ENCODE measurements at regions not wholly inside any gene's neighbourhood (a gene's known extent, or its start where the extent isn't known, plus 50 kb on each side); places are given as distances from the start of the nearest gene placed in this dataset.
"Not testable (repeated sequence)": the region's sequence is repeated elsewhere in the genome, so short reads cannot be mapped to it uniquely, and the experiment has no call there.

DNA sequence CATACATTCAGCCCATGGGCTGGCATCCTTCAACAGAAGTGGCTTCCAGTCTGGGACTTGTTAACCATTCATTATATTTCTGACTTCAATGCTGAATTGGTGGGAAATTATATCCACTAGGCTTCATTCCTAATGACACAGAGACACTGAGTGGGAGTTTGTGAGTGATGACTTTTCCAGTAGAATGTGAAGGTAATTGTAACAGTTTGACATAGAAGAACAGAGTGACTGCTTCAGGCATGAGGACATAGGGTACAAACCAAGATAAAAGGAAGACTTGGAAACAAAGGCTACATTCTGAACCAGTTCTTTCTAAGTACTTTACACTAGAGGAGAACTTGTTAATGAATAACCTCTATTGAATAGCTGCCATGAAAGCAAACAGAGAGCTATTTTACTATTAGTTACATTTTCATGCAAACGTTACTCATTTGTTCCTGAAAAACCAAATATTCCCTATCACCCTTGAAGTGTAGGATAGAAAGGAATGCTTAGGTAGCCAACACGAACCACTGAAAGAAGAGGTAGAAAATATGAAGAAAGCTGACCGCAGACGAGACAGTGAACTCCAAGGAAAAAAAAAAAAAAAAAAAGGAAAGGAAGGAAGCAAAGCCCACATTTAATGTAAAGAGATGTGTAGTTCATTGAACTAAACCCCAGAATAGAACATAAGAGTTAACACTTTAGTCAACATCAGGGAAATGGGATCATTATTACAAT is 237.0 kb upstream of the SEMA3C start:
- DNase-seq (ENCODE audit: low read depth in 4 of 4, low spot score in 3 of 4), result peak in 1 of 4 donors; percentile 22

DNA sequence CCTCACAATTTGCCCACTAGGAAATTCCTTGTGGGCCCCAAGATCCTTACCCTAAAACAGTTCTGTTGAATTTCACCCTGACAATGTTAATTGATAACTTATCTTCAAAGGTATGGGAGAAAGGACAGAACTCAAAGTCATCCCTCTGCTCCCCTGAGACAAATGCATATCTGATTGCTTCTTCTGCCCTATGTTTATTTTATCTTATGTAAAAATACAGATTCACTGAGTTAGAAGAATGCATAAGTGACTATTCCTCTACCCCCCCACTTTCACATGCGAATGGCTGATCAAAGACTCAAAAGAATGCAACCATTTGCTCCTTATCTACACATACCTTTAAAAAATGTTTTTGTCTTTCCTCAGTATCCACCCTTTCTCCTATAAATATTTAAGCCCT is 235.7 kb upstream of the SEMA3C start:
- no peak for DNase-seq (ENCODE audit: low read depth in 4 of 4, low spot score in 3 of 4)

DNA sequence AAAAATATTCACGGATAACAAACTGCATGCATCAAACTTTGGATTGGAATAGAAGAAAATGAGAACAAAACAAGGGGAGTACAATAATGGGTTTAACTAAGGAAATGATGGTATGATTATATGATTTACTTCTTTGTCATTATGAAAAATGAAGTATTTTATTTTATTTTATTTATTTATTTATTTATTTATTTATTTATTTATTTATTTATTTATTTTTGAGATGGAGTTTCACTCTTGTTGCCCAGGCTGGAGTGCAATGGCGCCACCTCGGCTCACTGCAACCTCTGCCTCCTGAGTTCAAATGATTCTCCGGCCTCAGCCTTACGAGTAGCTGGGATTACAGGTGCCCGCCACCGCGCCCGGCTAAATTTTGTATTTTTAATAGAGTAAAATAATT is 234.1 kb upstream of the SEMA3C start:
- DNase-seq (ENCODE audit: low read depth in 4 of 4, low spot score in 3 of 4), result not testable (repeated sequence)

GRCh38 chr7:81150951-81151361 is 232.1 kb upstream of the SEMA3C start:
- DNase-seq (ENCODE audit: low read depth in 4 of 4, low spot score in 3 of 4), result no peak

GRCh38 chr7:81143856-81144255 is 225.0 kb upstream of the SEMA3C start:
- no peak for DNase-seq (ENCODE audit: low read depth in 4 of 4, low spot score in 3 of 4)

DNA sequence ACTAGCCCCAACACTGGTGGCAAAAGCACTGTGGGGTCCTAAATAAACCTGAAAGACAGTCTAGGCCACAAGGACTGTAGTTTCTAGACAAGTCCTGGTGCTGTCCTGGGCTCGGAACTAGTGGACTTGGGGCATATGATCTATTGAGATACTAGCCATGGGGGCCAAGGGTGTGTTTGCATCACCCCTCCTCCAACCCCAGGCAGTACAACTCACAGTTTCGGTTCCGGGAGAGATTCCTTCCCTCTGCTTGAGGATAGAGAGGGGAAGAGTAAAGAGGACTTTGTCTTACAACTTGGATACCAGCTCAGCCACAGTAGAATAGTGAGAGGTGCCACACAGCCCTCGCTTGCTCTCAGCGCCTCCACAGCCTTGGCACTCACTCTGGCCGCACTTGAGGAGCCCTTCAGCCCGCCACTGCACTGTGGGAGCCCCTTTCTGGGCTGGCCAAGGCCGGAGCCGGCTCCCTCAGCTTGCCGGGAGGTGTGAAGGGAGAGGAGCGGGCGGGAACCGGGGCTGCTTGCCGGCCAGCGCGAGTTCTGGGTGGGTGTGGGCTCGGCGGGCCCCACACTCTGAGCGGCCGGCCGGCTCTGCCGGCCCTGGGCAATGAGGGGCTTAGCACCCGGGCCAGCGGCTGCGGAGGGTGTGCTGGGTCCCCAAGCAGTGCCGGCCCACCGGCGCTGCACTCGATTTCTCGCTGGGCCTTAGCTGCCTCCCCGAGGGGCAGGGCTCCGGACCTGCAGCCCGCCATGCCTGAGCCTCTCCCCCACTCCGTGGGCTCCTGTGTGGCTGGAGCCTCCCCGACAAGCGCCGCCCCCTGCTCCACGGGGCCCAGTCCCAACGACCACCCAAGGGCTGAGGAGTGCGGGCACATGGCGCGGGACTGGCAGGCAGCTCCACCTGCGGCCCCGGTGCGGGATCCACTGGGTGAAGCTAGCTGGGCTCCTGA is 222.7 kb upstream of the SEMA3C start:
- not testable (repeated sequence) for DNase-seq (ENCODE audit: low read depth in 4 of 4, low spot score in 3 of 4)

GRCh38 chr7:81140775-81141174 is 221.9 kb upstream of the SEMA3C start:
- no peak for DNase-seq (ENCODE audit: low read depth in 4 of 4, low spot score in 3 of 4)

GRCh38 chr7:81140252-81140651 is 221.4 kb upstream of the SEMA3C start:
- DNase-seq (ENCODE audit: low read depth in 4 of 4, low spot score in 3 of 4), result no peak

GRCh38 chr7:81138870-81139269 is 220.0 kb upstream of the SEMA3C start:
- DNase-seq (ENCODE audit: low read depth in 4 of 4, low spot score in 3 of 4), result no peak

DNA sequence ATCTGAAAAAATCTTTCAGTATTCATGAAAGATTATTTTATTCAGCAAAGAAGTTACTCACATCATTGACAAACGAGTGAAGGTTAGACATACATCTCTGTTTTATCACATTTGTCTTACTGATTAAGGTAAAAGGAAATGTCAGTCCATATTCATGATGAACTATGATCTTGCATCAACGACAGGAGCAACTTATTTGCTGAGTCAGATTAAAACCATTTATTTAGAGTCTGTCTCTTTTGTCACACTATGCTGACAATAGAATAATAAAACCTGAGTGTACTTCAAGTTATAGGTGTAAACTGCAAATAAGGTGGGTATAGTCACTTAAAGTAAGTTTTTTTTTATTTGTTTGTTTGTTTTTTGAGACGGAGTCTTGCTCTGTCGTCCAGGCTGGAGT is 216.5 kb upstream of the SEMA3C start:
- no peak for DNase-seq (ENCODE audit: low read depth in 4 of 4, low spot score in 3 of 4)

GRCh38 chr7:81128011-81128410 is 209.2 kb upstream of the SEMA3C start:
- DNase-seq (ENCODE audit: low read depth in 4 of 4, low spot score in 3 of 4), result no peak

DNA sequence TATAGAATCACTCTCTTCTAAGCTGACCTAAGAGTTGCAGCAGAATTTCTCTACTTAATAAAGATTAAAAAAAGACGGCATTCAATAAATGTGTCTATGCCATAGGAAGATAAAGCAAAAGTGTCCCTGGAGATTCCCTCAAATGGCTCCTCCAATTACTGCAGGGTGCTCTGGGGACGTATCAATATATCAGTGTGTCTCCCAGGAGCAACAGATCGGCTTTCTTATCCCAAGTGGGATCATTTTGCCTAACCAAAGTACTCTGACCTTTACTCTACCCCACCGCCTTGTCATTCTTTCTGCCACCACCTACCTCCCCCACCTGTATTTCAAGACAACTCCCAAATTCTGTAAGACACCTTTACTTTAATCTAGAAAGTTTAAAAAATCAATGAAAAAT is 202.0 kb upstream of the SEMA3C start:
- DNase-seq (ENCODE audit: low read depth in 4 of 4, low spot score in 3 of 4), result no peak

- DNase-seq (ENCODE audit: low read depth in 4 of 4, low spot score in 3 of 4), result no peak
These were observed 201.3 kb upstream of the SEMA3C start for GRCh38 chr7:81120111-81120510.

GRCh38 chr7:81114633-81115032 is 195.8 kb upstream of the SEMA3C start:
- no peak for DNase-seq (ENCODE audit: low read depth in 4 of 4, low spot score in 3 of 4)

- no peak for DNase-seq (ENCODE audit: low read depth in 4 of 4, low spot score in 3 of 4)
These were observed 193.9 kb upstream of the SEMA3C start for GRCh38 chr7:81112731-81113130.

- DNase-seq (ENCODE audit: low read depth in 4 of 4, low spot score in 3 of 4), result peak in 1 of 4 donors; percentile 2
These were observed 193.1 kb upstream of the SEMA3C start for GRCh38 chr7:81111781-81112540.

- no peak for DNase-seq (ENCODE audit: low read depth in 4 of 4, low spot score in 3 of 4)
These were observed 192.5 kb upstream of the SEMA3C start for GRCh38 chr7:81111358-81111757.

DNA sequence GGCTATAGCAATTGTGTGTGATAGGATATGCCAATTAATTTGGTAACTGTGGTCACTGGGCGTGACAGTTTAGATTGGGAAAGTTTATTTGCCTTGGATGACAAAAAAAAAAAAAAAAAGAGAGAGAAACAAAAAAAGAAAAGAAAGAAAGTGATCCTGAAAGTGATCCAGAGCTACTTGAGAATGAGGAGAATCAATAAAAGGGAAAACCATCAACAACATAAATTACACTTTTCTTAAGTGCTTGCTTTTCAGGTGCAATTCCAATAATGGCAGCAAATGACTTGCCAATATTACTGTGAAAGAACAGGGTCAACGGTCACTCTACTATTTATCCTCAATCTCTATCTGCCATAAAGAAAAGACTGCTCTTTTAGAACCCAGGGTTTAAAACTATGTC is 191.8 kb upstream of the SEMA3C start:
- DNase-seq (ENCODE audit: low read depth in 4 of 4, low spot score in 3 of 4), result no peak

- DNase-seq (ENCODE audit: low read depth in 4 of 4, low spot score in 3 of 4), result no peak
These were observed 179.4 kb upstream of the SEMA3C start for GRCh38 chr7:81098213-81098612.

DNA sequence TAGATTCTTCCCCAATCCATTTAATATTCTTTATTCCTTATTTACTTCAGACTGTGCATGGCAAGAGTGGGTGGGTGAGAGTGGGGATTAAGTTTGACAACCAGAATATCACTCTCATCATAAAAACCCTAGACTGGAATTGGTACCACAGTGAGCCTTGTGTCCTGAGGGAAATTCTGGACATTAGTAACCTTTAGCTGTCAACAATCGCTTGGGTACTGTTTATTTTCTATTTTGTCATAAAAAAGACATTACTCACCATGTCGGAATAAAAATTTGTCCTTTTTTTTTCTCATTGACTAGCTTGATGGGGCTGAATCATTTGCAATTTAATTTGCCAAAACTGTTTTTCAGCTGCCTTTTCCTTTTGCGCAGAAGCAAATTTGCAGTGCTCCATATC is 176.1 kb upstream of the SEMA3C start:
- no peak for DNase-seq (ENCODE audit: low read depth in 4 of 4, low spot score in 3 of 4)

DNA sequence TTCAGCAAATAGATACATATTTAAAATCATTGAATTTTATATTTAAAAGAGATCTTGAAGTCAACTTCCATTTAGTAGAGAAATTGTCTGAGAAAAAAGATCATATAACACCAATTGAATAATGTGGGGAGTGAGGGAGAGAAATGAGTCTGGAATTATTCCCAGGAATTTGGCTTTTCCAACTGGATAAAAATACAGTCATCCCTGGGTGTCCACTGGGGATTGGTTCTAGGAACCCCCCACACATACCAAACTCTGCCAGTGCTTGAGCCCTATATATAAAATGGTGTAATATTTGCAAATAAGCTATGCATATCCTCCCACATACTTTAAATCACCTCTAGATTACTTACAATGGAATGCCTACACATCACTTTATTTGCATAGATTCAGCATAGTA is 162.8 kb upstream of the SEMA3C start:
- DNase-seq (ENCODE audit: low read depth in 4 of 4, low spot score in 3 of 4), result no peak
